ENCODE measurements at regions not wholly inside any gene's neighbourhood (a gene's known extent, or its start where the extent isn't known, plus 50 kb on each side); places are given as distances from the start of the nearest gene placed in this dataset.

GRCh38 chr9:14025741-14026140, 288.2 kb downstream of the NFIB start:
- no peak for TF ChIP-seq POLR2A (IDR thresholded peaks at IDR 0.05)
- TF ChIP-seq CTCF (IDR thresholded peaks at IDR 0.05), result no peak

Data from Peyer's patch (tissue), 4 donors.